Vagina (tissue), 2 donors: ENCODE measurements at regions not wholly inside any gene's neighbourhood (a gene's known extent, or its start where the extent isn't known, plus 50 kb on each side); places are given as distances from the start of the nearest gene placed in this dataset.

Experiments
- POLR2A ChIP-seq, 2 donors: fragments of 450-650 bp; IDR thresholded peaks; one replicate each; pipeline ENCODE4 v1.6.1; 2017; ENCODE audit warnings: antibody characterized with exemption in 2 of 2, mild to moderate bottlenecking in 2 of 2, moderate library complexity in 2 of 2
- POLR2AphosphoS5 ChIP-seq, 2 donors: sonication (generic); formaldehyde crosslinking; IDR thresholded peaks; one replicate each; pipeline ENCODE4 v1.9.0; 2017; ENCODE audit warnings: antibody characterized with exemption in 2 of 2, mild to moderate bottlenecking in 2 of 2, low read depth in 1 of 2; ENCODE audit not compliant: insufficient read depth in 1 of 2
- TF ChIP-seq, protein P1 (sequence below), 3 experiments: fragments of 450-650 bp in 2 of 3; fragments of 200-600 bp in 1 of 3; sonication (generic) in 1 of 3; IDR thresholded peaks; one replicate each; pipeline ENCODE4 v1.5.1; 2017 to 2019; ENCODE audit warnings: antibody characterized with exemption in 3 of 3, mild to moderate bottlenecking in 2 of 3, moderate library complexity in 2 of 3

DNA sequence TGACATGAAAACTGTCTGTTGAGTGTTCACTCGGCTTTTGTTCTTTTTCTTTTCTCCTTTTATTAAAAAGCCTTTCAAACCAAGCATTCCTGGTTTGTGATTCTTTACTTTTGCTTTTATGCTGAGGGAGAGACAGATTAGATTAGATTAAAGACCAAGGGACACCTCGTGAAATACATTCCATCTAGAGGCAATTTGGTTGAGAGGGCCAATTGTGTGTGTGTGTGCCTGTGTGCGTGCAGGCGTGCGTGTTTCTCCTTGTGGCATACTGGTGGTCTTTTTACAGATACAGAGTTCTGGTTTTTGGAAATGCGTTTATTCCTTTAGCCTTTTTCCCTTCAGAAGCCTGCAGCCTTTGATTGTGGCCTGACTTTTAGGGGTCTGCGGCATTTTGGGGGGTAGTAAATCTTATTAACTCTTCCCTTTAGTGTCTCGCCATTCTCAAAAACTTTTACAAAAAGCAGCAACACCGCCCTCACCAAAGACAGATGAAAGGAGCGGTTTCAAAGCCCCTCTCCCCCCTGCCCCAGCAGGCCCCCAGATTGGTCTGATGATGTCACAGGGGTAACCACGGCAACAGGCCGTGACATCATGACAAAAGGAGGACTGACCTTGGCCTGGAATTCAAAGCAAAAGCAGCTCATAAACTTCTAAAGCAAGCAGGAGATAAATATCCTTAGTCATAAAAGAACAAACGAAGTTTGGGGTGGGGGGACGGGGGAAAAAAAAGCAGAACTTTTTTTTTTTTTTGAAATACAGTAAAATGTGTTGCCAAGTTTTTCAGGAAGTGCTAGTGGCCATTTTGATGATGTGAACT is 84.1 kb upstream of the TBX3 start:
- TF ChIP-seq, protein P1, sequence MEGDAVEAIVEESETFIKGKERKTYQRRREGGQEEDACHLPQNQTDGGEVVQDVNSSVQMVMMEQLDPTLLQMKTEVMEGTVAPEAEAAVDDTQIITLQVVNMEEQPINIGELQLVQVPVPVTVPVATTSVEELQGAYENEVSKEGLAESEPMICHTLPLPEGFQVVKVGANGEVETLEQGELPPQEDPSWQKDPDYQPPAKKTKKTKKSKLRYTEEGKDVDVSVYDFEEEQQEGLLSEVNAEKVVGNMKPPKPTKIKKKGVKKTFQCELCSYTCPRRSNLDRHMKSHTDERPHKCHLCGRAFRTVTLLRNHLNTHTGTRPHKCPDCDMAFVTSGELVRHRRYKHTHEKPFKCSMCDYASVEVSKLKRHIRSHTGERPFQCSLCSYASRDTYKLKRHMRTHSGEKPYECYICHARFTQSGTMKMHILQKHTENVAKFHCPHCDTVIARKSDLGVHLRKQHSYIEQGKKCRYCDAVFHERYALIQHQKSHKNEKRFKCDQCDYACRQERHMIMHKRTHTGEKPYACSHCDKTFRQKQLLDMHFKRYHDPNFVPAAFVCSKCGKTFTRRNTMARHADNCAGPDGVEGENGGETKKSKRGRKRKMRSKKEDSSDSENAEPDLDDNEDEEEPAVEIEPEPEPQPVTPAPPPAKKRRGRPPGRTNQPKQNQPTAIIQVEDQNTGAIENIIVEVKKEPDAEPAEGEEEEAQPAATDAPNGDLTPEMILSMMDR (IDR thresholded peaks at IDR 0.05), result no peak
- TF ChIP-seq POLR2AphosphoS5 (IDR thresholded peaks at IDR 0.05; ENCODE audit: insufficient read depth in 1 of 2, low read depth in 1 of 2) (no peak), POLR2A (IDR thresholded peaks at IDR 0.05) (no peak)
